ENCODE measurements at regions not wholly inside any gene's neighbourhood (a gene's known extent, or its start where the extent isn't known, plus 50 kb on each side); places are given as distances from the start of the nearest gene placed in this dataset.

GRCh38 chr11:103581760-103582159 lies 454.7 kb upstream of the DDI1 start:
- no peak overlapping the region for H3K27ac Mint-ChIP-seq
- peaks cover 13% of the 10 kb centered on the region for H3K4me1 Mint-ChIP-seq (ENCODE audit: low read depth)
- no peak for DNase-seq (ENCODE audit: low spot score, unreplicated experiment)
- no peak for TF ChIP-seq CTCF (IDR thresholded peaks at IDR 0.05; ENCODE audit: unreplicated experiment)
- no peaks in the 10 kb centered on the region for H3K9me3 Mint-ChIP-seq (ENCODE audit: low read depth)
- no peaks in the 10 kb centered on the region for H3K36me3 Mint-ChIP-seq (ENCODE audit: insufficient read depth)
- no peaks in the 10 kb centered on the region for H3K27me3 Mint-ChIP-seq
- H3K4me3 Mint-ChIP-seq (ENCODE audit: low read depth): no peak overlapping the region

- H3K9me3 Mint-ChIP-seq (ENCODE audit: low read depth): no peaks in the 10 kb centered on the region
- no peak for DNase-seq (ENCODE audit: low spot score, unreplicated experiment)
- H3K4me1 Mint-ChIP-seq (ENCODE audit: low read depth): peaks cover 14% of the 10 kb centered on the region
- H3K36me3 Mint-ChIP-seq (ENCODE audit: insufficient read depth): no peaks in the 10 kb centered on the region
- no peaks in the 10 kb centered on the region for H3K27me3 Mint-ChIP-seq
- no peak overlapping the region for H3K4me3 Mint-ChIP-seq (ENCODE audit: low read depth)
- H3K27ac Mint-ChIP-seq: no peak overlapping the region
- TF ChIP-seq CTCF (IDR thresholded peaks at IDR 0.05; ENCODE audit: unreplicated experiment): no peak
Observed at GRCh38 chr11:103582351-103582909, 454.0 kb upstream of the DDI1 start.

GRCh38 chr11:103584021-103584420 lies 452.4 kb upstream of the DDI1 start:
- no peak for DNase-seq (ENCODE audit: low spot score, unreplicated experiment)

GRCh38 chr11:103584720-103585119 lies 451.7 kb upstream of the DDI1 start:
- no peak overlapping the region for H3K27ac Mint-ChIP-seq
- H3K4me3 Mint-ChIP-seq (ENCODE audit: low read depth): no peak overlapping the region
- no peaks in the 10 kb centered on the region for H3K27me3 Mint-ChIP-seq
- DNase-seq (ENCODE audit: low spot score, unreplicated experiment): no peak
- no peaks in the 10 kb centered on the region for H3K9me3 Mint-ChIP-seq (ENCODE audit: low read depth)
- TF ChIP-seq CTCF (IDR thresholded peaks at IDR 0.05; ENCODE audit: unreplicated experiment): no peak
- no peaks in the 10 kb centered on the region for H3K36me3 Mint-ChIP-seq (ENCODE audit: insufficient read depth)
- H3K4me1 Mint-ChIP-seq (ENCODE audit: low read depth): peaks cover 23% of the 10 kb centered on the region

More at GRCh38 chr11:103584021-103584420, 452.4 kb upstream of the DDI1 start:
- Mint-ChIP-seq H3K4me3 (ENCODE audit: low read depth) (no peak overlapping the region), H3K27me3 (no peaks in the 10 kb centered on the region), H3K36me3 (ENCODE audit: insufficient read depth) (no peaks in the 10 kb centered on the region), H3K4me1 (ENCODE audit: low read depth) (peaks cover 23% of the 10 kb centered on the region), H3K27ac (no peak overlapping the region), H3K9me3 (ENCODE audit: low read depth) (no peaks in the 10 kb centered on the region)
- no peak for TF ChIP-seq CTCF (IDR thresholded peaks at IDR 0.05; ENCODE audit: unreplicated experiment)

- no peak for TF ChIP-seq CTCF (IDR thresholded peaks at IDR 0.05; ENCODE audit: unreplicated experiment)
- no peaks in the 10 kb centered on the region for H3K36me3 Mint-ChIP-seq (ENCODE audit: insufficient read depth)
- H3K27me3 Mint-ChIP-seq: no peaks in the 10 kb centered on the region
- no peak overlapping the region for H3K27ac Mint-ChIP-seq
- no peak overlapping the region for H3K4me3 Mint-ChIP-seq (ENCODE audit: low read depth)
- peaks cover 23% of the 10 kb centered on the region for H3K4me1 Mint-ChIP-seq (ENCODE audit: low read depth)
- no peaks in the 10 kb centered on the region for H3K9me3 Mint-ChIP-seq (ENCODE audit: low read depth)
- no peak for DNase-seq (ENCODE audit: low spot score, unreplicated experiment)
Observed at GRCh38 chr11:103585401-103585800, 451.0 kb upstream of the DDI1 start.
